ENCODE measurements at regions not wholly inside any gene's neighbourhood (a gene's known extent, or its start where the extent isn't known, plus 50 kb on each side); places are given as distances from the start of the nearest gene placed in this dataset.
"Not testable (repeated sequence)": the region's sequence is repeated elsewhere in the genome, so short reads cannot be mapped to it uniquely, and the experiment has no call there.

- not testable (repeated sequence) for TF ChIP-seq CTCF (CRISPR knock-in tag; IDR thresholded peaks at IDR 0.05); RNF2 (conservative IDR thresholded peaks at IDR 0.05; ENCODE audit: low read depth); JUN (CRISPR knock-in tag; IDR thresholded peaks at IDR 0.05); NR3C1 (CRISPR knock-in tag; IDR thresholded peaks at IDR 0.05); SRSF9 (IDR thresholded peaks at IDR 0.05; ENCODE audit: borderline replicate concordance, insufficient read depth, low read depth, low read length, poor library complexity, severe bottlenecking); ZNF263 (CRISPR knock-in tag; IDR thresholded peaks at IDR 0.05); PAXIP1 (CRISPR knock-in tag; conservative IDR thresholded peaks at IDR 0.05)
These were observed 421.7 kb upstream of the ANKRD20A1 start for GRCh38 chr9:67437011-67437410.
